HG02970 (cell line): ENCODE measurements at regions not wholly inside any gene's neighbourhood (a gene's known extent, or its start where the extent isn't known, plus 50 kb on each side); places are given as distances from the start of the nearest gene placed in this dataset.

Experiments
- ATAC-seq: cut with Tn5 transposase; IDR thresholded peaks from one replicate; pipeline ENCODE4 v1.9.1; 2021; ENCODE audit warnings: mild to moderate bottlenecking, moderate library complexity, moderate number of reproducible peaks; ENCODE audit not compliant: unreplicated experiment, low FRiP score

- ATAC-seq: no peak
These were observed 101.6 kb downstream of the ARL6IP6 start for GRCh38 chr2:152820048-152820447.

- no peak for ATAC-seq
These were observed 97.3 kb downstream of the ARL6IP6 start for GRCh38 chr2:152815634-152816257.

- ATAC-seq: no peak
These were observed 96.1 kb downstream of the ARL6IP6 start for GRCh38 chr2:152814475-152815030.

GRCh38 chr2:152813351-152813750, 94.9 kb downstream of the ARL6IP6 start:
- no peak for ATAC-seq
